Kidney (tissue), 13 donors: ENCODE measurements at regions not wholly inside any gene's neighbourhood (a gene's known extent, or its start where the extent isn't known, plus 50 kb on each side); places are given as distances from the start of the nearest gene placed in this dataset.

Experiments
- DNase-seq, 5 donors: peaks; one replicate each; pipeline ENCODE4 v3.0.0-alpha.2; 2013 to 2020
- FAIRE-seq: peaks from 2 replicates; lab custom pipeline; 2012; peaks lifted over from hg19 to GRCh38; lab: Jason Lieb, UNC
- H3K27ac ChIP-seq, 2 donors: one replicate each; pipeline ENCODE4 v1.7.0; 2013; ENCODE audit warnings: low read depth in 2 of 2, low read length in 2 of 2, inconsistent platforms in 1 of 2
- H3K27me3 ChIP-seq: one replicate; pipeline ENCODE4 v1.7.1; 2013; ENCODE audit warnings: low read length, inconsistent platforms; ENCODE audit not compliant: control insufficient read depth, insufficient read depth
- H3K36me3 ChIP-seq, 3 donors: one replicate each; pipeline versions ENCODE4 v1.7.0 to v1.7.1; 2013; ENCODE audit warnings: low read length in 3 of 3, control low read depth in 1 of 3, inconsistent platforms in 1 of 3; ENCODE audit not compliant: insufficient read depth in 3 of 3, control insufficient read depth in 2 of 3
- H3K4me1 ChIP-seq, 3 donors: one replicate each; pipeline versions ENCODE4 v1.7.0 to v1.7.1; 2013; ENCODE audit warnings: low read length in 3 of 3, inconsistent platforms in 1 of 3, low read depth in 1 of 3; ENCODE audit not compliant: control insufficient read depth in 2 of 3, insufficient read depth in 2 of 3
- H3K4me3 ChIP-seq, 3 donors: one replicate each; pipeline versions ENCODE4 v1.7.0 to v1.8.1; 2013; ENCODE audit warnings: low read length in 3 of 3, control low read depth in 1 of 3, inconsistent platforms in 1 of 3
- H3K9ac ChIP-seq, 3 donors: one replicate each; pipeline versions ENCODE4 v1.7.0 to v1.7.1; 2013; ENCODE audit warnings: low read length in 3 of 3, control low read depth in 1 of 3, inconsistent platforms in 1 of 3
- H3K9me3 ChIP-seq, 3 donors: one replicate each; pipeline versions ENCODE4 v1.7.0 to v1.7.1; 2013; ENCODE audit warnings: low read length in 3 of 3, control low read depth in 1 of 3, inconsistent platforms in 1 of 3; ENCODE audit not compliant: control insufficient read depth in 2 of 3, insufficient read depth in 1 of 3
- intact Hi-C: fragments of 100-400 bp; cut with DNase I; formaldehyde crosslinking; loops from one replicate; pipeline ENCODE4 v1.11.1; 2022
- TF ChIP-seq, protein P1 (sequence below): IDR thresholded peaks from 3 replicates; pipeline ENCODE4 v1.5.1; 2012; ENCODE audit warnings: mild to moderate bottlenecking, moderate library complexity, borderline replicate concordance; ENCODE audit not compliant: insufficient read depth; ENCODE audit errors: extremely low read depth
- donor health status: control.
- donor health status: control.
- donor health status: control.
- donor health status: control.
- donor health status: control.
- donor health status: DM: yes; HTN: yes; CAD: no.
- donor health status: Normal renal cell carcinoma (clear cell type).

DNA sequence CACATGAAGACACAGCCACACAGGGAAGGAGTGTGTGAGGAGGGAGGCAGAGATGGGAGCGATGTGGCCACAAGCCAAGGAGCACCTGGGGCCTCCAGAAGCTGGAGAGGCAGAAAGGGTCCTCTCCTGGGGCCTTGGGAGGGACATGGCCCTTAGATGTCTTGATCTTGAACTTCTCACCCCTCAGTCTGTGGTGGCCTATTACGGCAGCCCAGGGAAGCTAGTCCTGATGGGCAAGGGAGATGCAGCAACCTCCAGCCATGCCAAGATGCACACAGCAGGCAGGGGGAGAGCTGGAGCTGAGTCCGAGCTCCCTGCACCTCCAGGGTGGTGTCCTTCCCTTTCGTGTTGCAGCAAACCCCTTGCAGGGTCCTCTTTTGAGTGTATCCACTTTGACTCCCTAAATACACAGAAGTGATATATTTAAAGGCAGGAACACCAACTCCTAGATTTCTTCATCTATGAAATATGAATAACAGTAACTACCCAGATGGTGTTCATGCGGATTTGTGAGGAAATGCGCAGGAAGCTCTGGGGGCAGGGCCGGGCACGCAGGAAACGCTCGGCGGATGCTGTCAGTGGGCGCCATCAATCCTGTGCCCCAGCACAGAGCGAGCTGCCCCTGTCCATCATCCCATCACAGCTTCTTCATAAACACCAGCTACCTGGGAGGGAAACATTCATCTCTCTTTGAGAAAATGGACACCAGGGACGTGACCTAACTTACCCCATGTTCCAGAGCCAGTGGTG is 230.4 kb upstream of the MYT1L start:
- Histone ChIP-seq H3K9me3 (no peaks in the 10 kb centered on the region), H3K9ac (no peak overlapping the region), H3K4me1 (no peaks in the 10 kb centered on the region), H3K27ac (no peak overlapping the region), H3K4me3 (no peak overlapping the region), H3K27me3 (no peaks in the 10 kb centered on the region), H3K36me3 (no peaks in the 10 kb centered on the region)
- DNase-seq (no peak), FAIRE-seq (no peak)
- TF ChIP-seq, protein P1, sequence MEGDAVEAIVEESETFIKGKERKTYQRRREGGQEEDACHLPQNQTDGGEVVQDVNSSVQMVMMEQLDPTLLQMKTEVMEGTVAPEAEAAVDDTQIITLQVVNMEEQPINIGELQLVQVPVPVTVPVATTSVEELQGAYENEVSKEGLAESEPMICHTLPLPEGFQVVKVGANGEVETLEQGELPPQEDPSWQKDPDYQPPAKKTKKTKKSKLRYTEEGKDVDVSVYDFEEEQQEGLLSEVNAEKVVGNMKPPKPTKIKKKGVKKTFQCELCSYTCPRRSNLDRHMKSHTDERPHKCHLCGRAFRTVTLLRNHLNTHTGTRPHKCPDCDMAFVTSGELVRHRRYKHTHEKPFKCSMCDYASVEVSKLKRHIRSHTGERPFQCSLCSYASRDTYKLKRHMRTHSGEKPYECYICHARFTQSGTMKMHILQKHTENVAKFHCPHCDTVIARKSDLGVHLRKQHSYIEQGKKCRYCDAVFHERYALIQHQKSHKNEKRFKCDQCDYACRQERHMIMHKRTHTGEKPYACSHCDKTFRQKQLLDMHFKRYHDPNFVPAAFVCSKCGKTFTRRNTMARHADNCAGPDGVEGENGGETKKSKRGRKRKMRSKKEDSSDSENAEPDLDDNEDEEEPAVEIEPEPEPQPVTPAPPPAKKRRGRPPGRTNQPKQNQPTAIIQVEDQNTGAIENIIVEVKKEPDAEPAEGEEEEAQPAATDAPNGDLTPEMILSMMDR = no peak
- intact Hi-C loops = no loop called here

DNA sequence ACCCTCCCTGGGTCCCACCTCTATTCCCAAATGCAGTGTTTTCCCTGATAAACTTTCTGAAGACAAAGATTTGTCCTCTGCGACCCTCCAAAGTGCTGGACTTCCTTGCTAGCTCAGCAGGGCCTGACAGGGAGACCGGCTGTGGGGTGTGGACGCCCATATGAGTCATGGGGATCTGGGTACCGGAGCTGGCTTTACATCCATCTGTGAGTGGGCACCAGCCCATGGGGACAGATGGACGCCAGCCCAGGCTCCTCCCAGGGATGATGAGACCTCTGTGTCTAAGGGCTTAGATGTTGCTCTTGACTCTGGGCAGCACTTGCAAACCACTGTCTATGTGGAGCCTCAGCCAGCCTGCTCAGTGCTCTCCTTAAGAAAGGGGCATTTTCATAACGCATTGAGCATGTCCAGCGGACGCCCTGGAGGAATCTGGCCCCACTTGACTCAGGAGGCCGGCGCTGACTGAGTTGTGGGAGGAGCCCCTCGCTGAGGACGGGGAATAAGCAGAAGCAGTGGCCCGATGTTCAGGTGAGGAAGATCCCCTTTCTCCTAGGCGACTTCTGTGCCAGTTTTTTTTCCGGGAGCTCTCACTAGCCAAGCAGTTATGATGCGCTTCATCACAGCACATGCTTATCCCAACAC is 229.4 kb upstream of the MYT1L start:
- H3K27ac ChIP-seq = no peak overlapping the region
- H3K4me3 ChIP-seq = no peak overlapping the region
- TF ChIP-seq, protein P1 = no peak
- no peaks in the 10 kb centered on the region for H3K9me3 ChIP-seq
- FAIRE-seq = no peak
- no peaks in the 10 kb centered on the region for H3K4me1 ChIP-seq
- H3K36me3 ChIP-seq = no peaks in the 10 kb centered on the region
- DNase-seq = peak in 2 of 5 donors; percentile 31 to 39
- H3K27me3 ChIP-seq = no peaks in the 10 kb centered on the region
- H3K9ac ChIP-seq = no peak overlapping the region
- intact Hi-C loops = no loop called here

DNA sequence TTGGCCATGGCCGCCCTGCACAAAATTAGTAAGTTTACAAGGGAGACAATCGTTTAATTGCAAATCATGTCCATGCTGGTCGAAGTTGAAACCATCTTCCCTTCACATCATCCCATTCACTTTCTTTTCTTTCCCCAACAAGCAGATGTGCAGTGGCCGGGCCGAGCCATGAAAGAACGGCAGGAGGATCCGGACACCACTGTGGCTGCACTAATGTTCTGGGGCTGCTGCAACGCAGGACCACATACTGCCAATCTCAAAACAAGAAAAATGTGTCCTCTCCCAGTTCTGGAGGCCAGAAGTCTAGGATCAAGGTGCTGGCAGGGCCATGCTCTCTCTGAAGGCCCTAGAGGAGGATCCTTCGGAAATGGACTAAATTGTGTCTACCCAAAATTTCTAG is 227.4 kb upstream of the MYT1L start:
- FAIRE-seq (no peak), DNase-seq (no peak)
- Histone ChIP-seq H3K4me3 (no peak overlapping the region), H3K4me1 (no peaks in the 10 kb centered on the region), H3K27me3 (no peaks in the 10 kb centered on the region), H3K27ac (no peak overlapping the region), H3K9ac (no peak overlapping the region), H3K36me3 (no peaks in the 10 kb centered on the region), H3K9me3 (no peaks in the 10 kb centered on the region)
- intact Hi-C loops = no loop called here
- TF ChIP-seq, protein P1 = no peak
